ENCODE measurements at regions not wholly inside any gene's neighbourhood (a gene's known extent, or its start where the extent isn't known, plus 50 kb on each side); places are given as distances from the start of the nearest gene placed in this dataset.

- TF ChIP-seq CTCF (conservative IDR thresholded peaks at IDR 0.05; ENCODE audit: low read length) (no peak), EZH2phosphoT487 (IDR thresholded peaks at IDR 0.05; ENCODE audit: borderline replicate concordance, low read depth, low read length) (no peak)
- no peak overlapping the region for H3K4me2 ChIP-seq (ENCODE audit: low read length)
- no peaks in the 10 kb centered on the region for H3K36me3 ChIP-seq (ENCODE audit: insufficient read depth, low read length)
- H3K4me3 ChIP-seq (ENCODE audit: low read depth, low read length, poor library complexity, severe bottlenecking): no peak overlapping the region
- no TSS peak for BruUV-seq (replicated peaks)
- ChIA-PET POLR2A (interaction anchor here (0.7 to 1.5 kb wide), 2 partner anchors 8 to 17 kb away, joined by 3 to 7 read pairs; no protein-coding TSS in a partner anchor), CTCF (ENCODE audit: unreplicated experiment) (no interaction called here)
- 0 out of 2 replicates have a peak, but pooled peaks cover 6% of the 10 kb centered on the region for H3K9me3 ChIP-seq (ENCODE audit: low read length)
- H3K9me2 ChIP-seq (ENCODE audit: insufficient read depth, low read length): no peaks in the 10 kb centered on the region
- no peak overlapping the region for H2AFZ ChIP-seq (ENCODE audit: low read length)
- no peak for DNase-seq (ENCODE audit: low spot score)
- H3K79me2 ChIP-seq (ENCODE audit: insufficient read depth, low read depth, low read length): no peaks in the 10 kb centered on the region
- H3K4me1 ChIP-seq (ENCODE audit: insufficient read depth, low read length, poor library complexity, severe bottlenecking): no peaks in the 10 kb centered on the region
- intact Hi-C loops (cut with micrococcal nuclease; ENCODE audit: unreplicated experiment): no loop called here
- no peak overlapping the region for H3K27ac ChIP-seq (ENCODE audit: low read depth, low read length, poor library complexity, severe bottlenecking)
- H4K20me1 ChIP-seq (ENCODE audit: insufficient read depth, low read length): no peaks in the 10 kb centered on the region
Measured at GRCh38 chr6:156434049-156434794, 343.0 kb upstream of the ARID1B start.

GRCh38 chr6:156432543-156432942 is 344.6 kb upstream of the ARID1B start:
- Histone ChIP-seq H2AFZ (ENCODE audit: low read length) (no peak overlapping the region), H3K4me3 (ENCODE audit: low read depth, low read length, poor library complexity, severe bottlenecking) (no peak overlapping the region), H3K27ac (ENCODE audit: low read depth, low read length, poor library complexity, severe bottlenecking) (no peak overlapping the region), H3K9me3 (ENCODE audit: low read length) (0 out of 2 replicates have a peak, but pooled peaks cover 6% of the 10 kb centered on the region), H3K79me2 (ENCODE audit: insufficient read depth, low read depth, low read length) (no peaks in the 10 kb centered on the region), H3K4me2 (ENCODE audit: low read length) (no peak overlapping the region), H3K4me1 (ENCODE audit: insufficient read depth, low read length, poor library complexity, severe bottlenecking) (no peaks in the 10 kb centered on the region), H3K9me2 (ENCODE audit: insufficient read depth, low read length) (no peaks in the 10 kb centered on the region), H4K20me1 (ENCODE audit: insufficient read depth, low read length) (no peaks in the 10 kb centered on the region), H3K36me3 (ENCODE audit: insufficient read depth, low read length) (no peaks in the 10 kb centered on the region)
- ChIA-PET CTCF (ENCODE audit: unreplicated experiment) (no interaction called here), POLR2A (no interaction called here)
- DNase-seq (ENCODE audit: low spot score): no peak
- TF ChIP-seq CTCF (conservative IDR thresholded peaks at IDR 0.05; ENCODE audit: low read length) (no peak), EZH2phosphoT487 (IDR thresholded peaks at IDR 0.05; ENCODE audit: borderline replicate concordance, low read depth, low read length) (no peak)
- intact Hi-C loops (cut with micrococcal nuclease; ENCODE audit: unreplicated experiment): no loop called here
- no TSS peak for BruUV-seq (replicated peaks)

- intact Hi-C loops (cut with micrococcal nuclease; ENCODE audit: unreplicated experiment): no loop called here
- TF ChIP-seq CTCF (conservative IDR thresholded peaks at IDR 0.05; ENCODE audit: low read length): no peak
- TF ChIP-seq EZH2phosphoT487 (IDR thresholded peaks at IDR 0.05; ENCODE audit: borderline replicate concordance, low read depth, low read length): no peak
- Histone ChIP-seq H2AFZ (ENCODE audit: low read length) (no peak overlapping the region), H3K9me3 (ENCODE audit: low read length) (0 out of 2 replicates have a peak, but pooled peaks cover 6% of the 10 kb centered on the region), H3K36me3 (ENCODE audit: insufficient read depth, low read length) (no peaks in the 10 kb centered on the region), H3K9me2 (ENCODE audit: insufficient read depth, low read length) (no peaks in the 10 kb centered on the region), H3K27ac (ENCODE audit: low read depth, low read length, poor library complexity, severe bottlenecking) (no peak overlapping the region), H3K4me3 (ENCODE audit: low read depth, low read length, poor library complexity, severe bottlenecking) (no peak overlapping the region), H3K4me2 (ENCODE audit: low read length) (no peak overlapping the region), H3K4me1 (ENCODE audit: insufficient read depth, low read length, poor library complexity, severe bottlenecking) (no peaks in the 10 kb centered on the region), H4K20me1 (ENCODE audit: insufficient read depth, low read length) (no peaks in the 10 kb centered on the region), H3K79me2 (ENCODE audit: insufficient read depth, low read depth, low read length) (no peaks in the 10 kb centered on the region)
- no peak for DNase-seq (ENCODE audit: low spot score)
- BruUV-seq (replicated peaks): no TSS peak
- POLR2A ChIA-PET: interaction anchor here (0.7 kb wide), 1 partner anchor 36 kb away, joined by 6 read pairs; no protein-coding TSS in a partner anchor
- CTCF ChIA-PET (ENCODE audit: unreplicated experiment): no interaction called here
Measured at GRCh38 chr6:156430386-156430785, 346.8 kb upstream of the ARID1B start.

Data from OCI-LY7 (cell line).